ENCODE measurements at regions not wholly inside any gene's neighbourhood (a gene's known extent, or its start where the extent isn't known, plus 50 kb on each side); places are given as distances from the start of the nearest gene placed in this dataset.

DNA sequence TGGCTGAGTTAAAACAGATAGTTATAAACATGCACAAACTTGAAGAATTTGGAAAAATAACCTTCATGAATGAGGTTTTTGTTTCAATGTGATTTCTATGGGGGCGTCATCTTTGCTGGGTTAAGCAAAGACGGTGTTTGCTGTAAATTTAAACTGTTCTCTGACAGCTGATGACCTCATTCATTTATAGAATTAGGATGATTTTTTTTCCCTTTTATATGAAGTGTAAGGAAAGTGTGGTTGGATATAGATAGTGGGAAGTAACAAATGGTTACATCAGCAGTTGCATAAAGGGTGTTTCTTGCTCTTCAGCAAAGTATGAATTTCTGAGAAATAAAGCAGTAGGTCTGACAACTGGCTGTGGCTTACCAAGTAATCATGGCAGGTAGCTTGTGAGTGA is 137.2 kb upstream of the CENPW start:
- TF ChIP-seq, protein P1, sequence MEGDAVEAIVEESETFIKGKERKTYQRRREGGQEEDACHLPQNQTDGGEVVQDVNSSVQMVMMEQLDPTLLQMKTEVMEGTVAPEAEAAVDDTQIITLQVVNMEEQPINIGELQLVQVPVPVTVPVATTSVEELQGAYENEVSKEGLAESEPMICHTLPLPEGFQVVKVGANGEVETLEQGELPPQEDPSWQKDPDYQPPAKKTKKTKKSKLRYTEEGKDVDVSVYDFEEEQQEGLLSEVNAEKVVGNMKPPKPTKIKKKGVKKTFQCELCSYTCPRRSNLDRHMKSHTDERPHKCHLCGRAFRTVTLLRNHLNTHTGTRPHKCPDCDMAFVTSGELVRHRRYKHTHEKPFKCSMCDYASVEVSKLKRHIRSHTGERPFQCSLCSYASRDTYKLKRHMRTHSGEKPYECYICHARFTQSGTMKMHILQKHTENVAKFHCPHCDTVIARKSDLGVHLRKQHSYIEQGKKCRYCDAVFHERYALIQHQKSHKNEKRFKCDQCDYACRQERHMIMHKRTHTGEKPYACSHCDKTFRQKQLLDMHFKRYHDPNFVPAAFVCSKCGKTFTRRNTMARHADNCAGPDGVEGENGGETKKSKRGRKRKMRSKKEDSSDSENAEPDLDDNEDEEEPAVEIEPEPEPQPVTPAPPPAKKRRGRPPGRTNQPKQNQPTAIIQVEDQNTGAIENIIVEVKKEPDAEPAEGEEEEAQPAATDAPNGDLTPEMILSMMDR (IDR thresholded peaks at IDR 0.05), result no peak
- TF ChIP-seq POLR2A (IDR thresholded peaks at IDR 0.05), result no peak
- intact Hi-C loops (cut with DNase I), result no loop called here

DNA sequence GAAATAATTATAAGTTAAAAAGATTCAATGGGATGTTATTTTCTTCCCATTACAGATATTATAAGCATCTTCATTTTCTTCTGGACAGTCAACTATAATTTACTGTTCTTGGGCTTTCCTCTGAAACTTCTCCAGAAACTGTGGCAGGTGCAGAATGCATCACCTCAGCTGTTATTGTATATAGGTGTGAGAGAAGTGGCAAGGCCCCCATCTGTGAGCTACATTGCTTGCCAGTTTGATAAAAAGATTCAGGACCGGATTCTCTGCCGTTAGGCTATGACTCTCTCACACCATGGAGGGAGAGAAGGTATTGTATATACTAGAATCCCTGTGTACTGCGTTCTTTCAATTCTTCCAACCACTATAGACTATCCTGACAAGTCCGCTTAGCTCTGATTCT is 135.8 kb upstream of the CENPW start:
- no peak for ATAC-seq
- intact Hi-C loops (cut with DNase I), result no loop called here
- Histone ChIP-seq H3K36me3 (replicated peaks in 1 of 2; ENCODE audit: insufficient read depth in 1 of 2, low read depth in 2 of 2) (no peaks in the 10 kb centered on the region), H3K4me3 (no peak overlapping the region), H3K9me3 (no peaks in the 10 kb centered on the region), H3K27ac (no peak overlapping the region), H3K4me1 (no peaks in the 10 kb centered on the region), H3K27me3 (no peaks in the 10 kb centered on the region)
- WGBS, 2 donors, result 76 to 77% methylated on average over 4 of the region's 4 CpGs
- DNase-seq, result no peak
- TF ChIP-seq, protein P1 (IDR thresholded peaks at IDR 0.05), result no peak
- TF ChIP-seq POLR2A (IDR thresholded peaks at IDR 0.05), result no peak

More for the DNA sequence above, 137.2 kb upstream of the CENPW start:
- Histone ChIP-seq H3K4me1 (no peaks in the 10 kb centered on the region), H3K27me3 (no peaks in the 10 kb centered on the region), H3K9me3 (no peaks in the 10 kb centered on the region), H3K27ac (no peak overlapping the region), H3K4me3 (no peak overlapping the region), H3K36me3 (replicated peaks in 1 of 2; ENCODE audit: insufficient read depth in 1 of 2, low read depth in 2 of 2) (no peaks in the 10 kb centered on the region)
- ATAC-seq (no peak), DNase-seq (no peak)
- WGBS, 2 donors, result 87 to 91% methylated on average over 2 of the region's 2 CpGs

DNA sequence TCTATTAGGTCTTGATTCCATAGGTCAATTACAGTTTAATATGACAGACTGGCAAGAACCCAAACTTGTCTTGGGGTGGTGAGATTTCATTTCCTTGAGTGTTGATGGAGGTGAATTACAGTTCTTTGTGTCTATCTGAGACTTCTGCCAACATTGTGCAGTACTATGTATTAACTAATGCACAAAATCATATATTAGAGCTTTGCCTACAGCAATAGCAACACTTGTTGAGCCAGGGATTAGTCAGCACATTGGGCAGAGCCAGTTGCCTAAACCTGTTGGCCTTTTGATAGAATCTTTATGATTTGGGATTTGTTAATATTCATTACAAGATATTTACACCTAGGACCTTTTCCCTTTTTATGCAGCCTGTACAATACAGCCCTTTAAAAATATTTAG is 135.3 kb upstream of the CENPW start:
- no peak for DNase-seq
- intact Hi-C loops (cut with DNase I), result no loop called here
- H3K4me1 ChIP-seq, result no peaks in the 10 kb centered on the region

DNA sequence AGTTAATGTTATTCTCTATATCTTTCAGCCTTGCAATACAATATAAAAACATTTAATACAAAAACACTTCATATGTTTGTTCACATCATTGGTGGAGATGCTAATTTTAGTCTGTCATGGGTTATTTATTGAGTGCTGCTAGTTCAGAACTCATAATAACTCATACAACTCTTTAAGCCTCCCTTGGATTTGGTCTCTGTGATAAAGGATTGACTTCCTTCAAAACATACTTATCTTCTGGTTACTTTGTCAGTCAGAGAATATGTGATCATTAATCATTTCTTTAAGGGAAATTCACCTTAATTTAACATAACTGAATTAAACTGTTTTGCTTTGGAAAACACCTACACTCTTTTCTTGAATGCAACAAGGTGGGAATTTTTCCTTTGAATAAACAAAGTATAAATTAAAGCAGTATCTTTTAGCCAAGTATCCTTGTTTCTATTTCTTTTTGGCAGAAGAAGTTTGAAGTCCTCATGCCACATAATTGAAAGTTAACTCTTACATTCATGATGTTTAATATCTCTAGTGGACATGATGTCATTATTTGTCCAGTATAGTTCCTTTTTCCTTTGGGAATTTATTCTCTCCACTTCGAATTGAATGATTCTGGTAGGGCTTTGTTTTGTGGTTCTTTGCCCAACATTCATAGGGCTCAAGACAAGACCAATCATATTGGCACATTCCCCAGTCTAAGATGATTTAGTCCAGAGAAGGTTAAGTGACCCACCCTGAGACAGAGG is 133.2 kb upstream of the CENPW start:
- no peaks in the 10 kb centered on the region for H3K4me1 ChIP-seq
- no peak overlapping the region for H3K4me3 ChIP-seq
- ATAC-seq (no peak), DNase-seq (no peak)
- intact Hi-C loops (cut with DNase I), result no loop called here
- H3K9me3 ChIP-seq, result no peaks in the 10 kb centered on the region
- no peaks in the 10 kb centered on the region for H3K27me3 ChIP-seq
- no peaks in the 10 kb centered on the region for H3K36me3 ChIP-seq (replicated peaks in 1 of 2; ENCODE audit: insufficient read depth in 1 of 2, low read depth in 2 of 2)
- TF ChIP-seq, protein P1 (IDR thresholded peaks at IDR 0.05), result no peak
- no peak for TF ChIP-seq POLR2A (IDR thresholded peaks at IDR 0.05)
- no peak overlapping the region for H3K27ac ChIP-seq
- WGBS, 2 donors, result 30 to 46% methylated on average over 1 of the region's 1 CpG

More for the DNA sequence above, 135.3 kb upstream of the CENPW start:
- no peaks in the 10 kb centered on the region for H3K27me3 ChIP-seq
- no peak for TF ChIP-seq POLR2A (IDR thresholded peaks at IDR 0.05)
- TF ChIP-seq, protein P1 (IDR thresholded peaks at IDR 0.05), result no peak
- no peak overlapping the region for H3K4me3 ChIP-seq
- no peak for ATAC-seq
- H3K27ac ChIP-seq, result no peak overlapping the region
- no peaks in the 10 kb centered on the region for H3K36me3 ChIP-seq (replicated peaks in 1 of 2; ENCODE audit: insufficient read depth in 1 of 2, low read depth in 2 of 2)
- H3K9me3 ChIP-seq, result no peaks in the 10 kb centered on the region

Data from body of pancreas (tissue), 4 donors.